NB4 (cell line): ENCODE measurements at regions not wholly inside any gene's neighbourhood (a gene's known extent, or its start where the extent isn't known, plus 50 kb on each side); places are given as distances from the start of the nearest gene placed in this dataset.

Experiments used
- MYC ChIP-seq: IDR thresholded peaks from 2 replicates; pipeline ENCODE4 v1.6.1; 2011; ENCODE audit warnings: low read depth, low read length
- POLR2A ChIP-seq: IDR thresholded peaks from 2 replicates; pipeline ENCODE4 v1.6.1; 2011; ENCODE audit warnings: mild to moderate bottlenecking; ENCODE audit not compliant: insufficient read length; ENCODE audit errors: extremely low read depth
- TF ChIP-seq, protein P1 (sequence below): IDR thresholded peaks from one replicate; pipeline ENCODE4 v1.5.1; 2012; ENCODE audit warnings: low read depth, low read length
- TF ChIP-seq, protein P2 (sequence below): IDR thresholded peaks from 2 replicates; pipeline ENCODE4 v1.6.1; 2011; ENCODE audit warnings: low read depth, low read length

- TF ChIP-seq, protein P1, sequence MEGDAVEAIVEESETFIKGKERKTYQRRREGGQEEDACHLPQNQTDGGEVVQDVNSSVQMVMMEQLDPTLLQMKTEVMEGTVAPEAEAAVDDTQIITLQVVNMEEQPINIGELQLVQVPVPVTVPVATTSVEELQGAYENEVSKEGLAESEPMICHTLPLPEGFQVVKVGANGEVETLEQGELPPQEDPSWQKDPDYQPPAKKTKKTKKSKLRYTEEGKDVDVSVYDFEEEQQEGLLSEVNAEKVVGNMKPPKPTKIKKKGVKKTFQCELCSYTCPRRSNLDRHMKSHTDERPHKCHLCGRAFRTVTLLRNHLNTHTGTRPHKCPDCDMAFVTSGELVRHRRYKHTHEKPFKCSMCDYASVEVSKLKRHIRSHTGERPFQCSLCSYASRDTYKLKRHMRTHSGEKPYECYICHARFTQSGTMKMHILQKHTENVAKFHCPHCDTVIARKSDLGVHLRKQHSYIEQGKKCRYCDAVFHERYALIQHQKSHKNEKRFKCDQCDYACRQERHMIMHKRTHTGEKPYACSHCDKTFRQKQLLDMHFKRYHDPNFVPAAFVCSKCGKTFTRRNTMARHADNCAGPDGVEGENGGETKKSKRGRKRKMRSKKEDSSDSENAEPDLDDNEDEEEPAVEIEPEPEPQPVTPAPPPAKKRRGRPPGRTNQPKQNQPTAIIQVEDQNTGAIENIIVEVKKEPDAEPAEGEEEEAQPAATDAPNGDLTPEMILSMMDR = no peak
- TF ChIP-seq POLR2A = no peak
- no peak for TF ChIP-seq MYC
- TF ChIP-seq, protein P2, sequence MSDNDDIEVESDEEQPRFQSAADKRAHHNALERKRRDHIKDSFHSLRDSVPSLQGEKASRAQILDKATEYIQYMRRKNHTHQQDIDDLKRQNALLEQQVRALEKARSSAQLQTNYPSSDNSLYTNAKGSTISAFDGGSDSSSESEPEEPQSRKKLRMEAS = no peak
Measured at GRCh38 chr7:84297616-84298015, 103.0 kb upstream of the SEMA3A start.
